ENCODE measurements at regions not wholly inside any gene's neighbourhood (a gene's known extent, or its start where the extent isn't known, plus 50 kb on each side); places are given as distances from the start of the nearest gene placed in this dataset.

DNA sequence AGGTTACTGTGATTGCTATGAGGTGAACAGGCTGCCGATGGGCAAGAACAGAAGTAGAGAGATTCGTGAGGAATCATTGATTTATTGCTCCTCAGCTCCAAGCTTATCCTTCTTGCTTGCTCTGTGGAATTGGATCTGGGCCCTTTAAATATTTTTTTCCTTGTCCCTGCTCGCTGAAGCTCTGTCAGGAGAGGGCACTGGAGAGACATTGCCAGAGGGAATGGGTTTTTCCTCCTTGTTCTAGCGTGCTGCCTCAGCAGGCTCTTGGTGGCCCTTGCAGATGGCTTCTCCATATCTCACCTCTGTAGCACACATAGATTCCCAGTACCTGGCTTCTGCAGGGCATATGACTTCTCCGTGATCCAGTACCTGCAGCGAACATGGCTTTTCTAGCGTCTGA, 67.4 kb downstream of the CNGA2 start:
- TF ChIP-seq, protein P1, sequence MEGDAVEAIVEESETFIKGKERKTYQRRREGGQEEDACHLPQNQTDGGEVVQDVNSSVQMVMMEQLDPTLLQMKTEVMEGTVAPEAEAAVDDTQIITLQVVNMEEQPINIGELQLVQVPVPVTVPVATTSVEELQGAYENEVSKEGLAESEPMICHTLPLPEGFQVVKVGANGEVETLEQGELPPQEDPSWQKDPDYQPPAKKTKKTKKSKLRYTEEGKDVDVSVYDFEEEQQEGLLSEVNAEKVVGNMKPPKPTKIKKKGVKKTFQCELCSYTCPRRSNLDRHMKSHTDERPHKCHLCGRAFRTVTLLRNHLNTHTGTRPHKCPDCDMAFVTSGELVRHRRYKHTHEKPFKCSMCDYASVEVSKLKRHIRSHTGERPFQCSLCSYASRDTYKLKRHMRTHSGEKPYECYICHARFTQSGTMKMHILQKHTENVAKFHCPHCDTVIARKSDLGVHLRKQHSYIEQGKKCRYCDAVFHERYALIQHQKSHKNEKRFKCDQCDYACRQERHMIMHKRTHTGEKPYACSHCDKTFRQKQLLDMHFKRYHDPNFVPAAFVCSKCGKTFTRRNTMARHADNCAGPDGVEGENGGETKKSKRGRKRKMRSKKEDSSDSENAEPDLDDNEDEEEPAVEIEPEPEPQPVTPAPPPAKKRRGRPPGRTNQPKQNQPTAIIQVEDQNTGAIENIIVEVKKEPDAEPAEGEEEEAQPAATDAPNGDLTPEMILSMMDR (IDR thresholded peaks at IDR 0.05; ENCODE audit: insufficient read depth, low read depth, low read length), result peak; percentile 11
- no peak for TF ChIP-seq EZH2 (IDR thresholded peaks at IDR 0.05; ENCODE audit: insufficient read depth, low read length)

Measured in astrocyte (in vitro differentiated cells and primary cell).